B cell (primary cell): ENCODE measurements at regions not wholly inside any gene's neighbourhood (a gene's known extent, or its start where the extent isn't known, plus 50 kb on each side); places are given as distances from the start of the nearest gene placed in this dataset.
A peak's percentile ranks its signal among the peaks of the same experiment; 100 is the strongest.

Source experiments
- ATAC-seq: fragments of 200-7000 bp; cut with Tn5 transposase; one replicate; pipeline ENCODE4 v1.10.0; 2021; ENCODE audit warnings: low read depth, mild to moderate bottlenecking, moderate number of reproducible peaks, moderate library complexity
- CTCF ChIA-PET: fragments of 350-600 bp; sonication (Branson Sonifier 250); formaldehyde crosslinking; loops from one replicate; lab custom pipeline; 2021; ENCODE audit warnings: antibody characterized with exemption, inconsistent platforms; lab: Charles Lee
- POLR2A ChIA-PET: fragments of 350-600 bp; sonication (Branson Sonifier 250); formaldehyde crosslinking; loops from one replicate; lab custom pipeline; 2021; ENCODE audit warnings: antibody characterized with exemption; lab: Charles Lee
- DNase-seq: peaks from one replicate; pipeline ENCODE4 v3.0.0; 2013
- H2AFZ ChIP-seq: 2 replicates; pipeline ENCODE4 v1.6.1; 2012; ENCODE audit warnings: mild to moderate bottlenecking, low read depth, low read length; ENCODE audit not compliant: insufficient read depth, poor library complexity, severe bottlenecking
- H3K27ac ChIP-seq, 2 donors: 1 replicate in 1 of 2; 2 replicates in 1 of 2; pipeline ENCODE4 v1.5.1; 2012 to 2013; ENCODE audit warnings: low read length in 2 of 2, mild to moderate bottlenecking in 2 of 2, moderate library complexity in 1 of 2
- H3K27me3 ChIP-seq, 4 experiments: fragments of 200-600 bp in 1 of 4; sonication (generic) in 1 of 4; replicated peaks in 1 of 4; 1 replicate in 2 of 4; 2 replicates in 2 of 4; pipeline versions ENCODE4 v1.6.1 to v1.7.0; 2013 to 2016; ENCODE audit warnings: low read length in 3 of 4, mild to moderate bottlenecking in 2 of 4, mixed read lengths in 1 of 4, moderate library complexity in 1 of 4; ENCODE audit not compliant: insufficient read depth in 4 of 4, control insufficient read depth in 3 of 4; ENCODE audit errors: control extremely low read depth in 1 of 4
- H3K36me3 ChIP-seq, 2 experiments: replicated peaks in 1 of 2; 1 replicate in 1 of 2; 2 replicates in 1 of 2; pipeline versions ENCODE4 v1.6.1 to v1.7.1; 2013; ENCODE audit warnings: low read length in 1 of 2; ENCODE audit not compliant: insufficient read depth in 2 of 2, control insufficient read depth in 1 of 2; ENCODE audit errors: control extremely low read depth in 1 of 2, extremely low read depth in 1 of 2
- H3K4me1 ChIP-seq, 2 donors: fragments of 200-600 bp in 1 of 2; sonication (generic) in 1 of 2; 1 replicate in 1 of 2; 2 replicates in 1 of 2; pipeline versions ENCODE4 v1.5.1 to v1.6.1; 2013 to 2017; ENCODE audit warnings: low read length in 2 of 2; ENCODE audit not compliant: control insufficient read depth in 2 of 2, insufficient read depth in 2 of 2
- H3K4me2 ChIP-seq: replicated peaks from 2 replicates; pipeline ENCODE3; 2012; ENCODE audit warnings: mild to moderate bottlenecking, low read depth, low read length; ENCODE audit not compliant: poor library complexity, severe bottlenecking
- H3K4me3 ChIP-seq, 5 experiments: fragments of 200-600 bp in 1 of 5; sonication (generic) in 1 of 5; 1 replicate in 3 of 5; 2 replicates in 2 of 5; pipeline versions ENCODE4 v1.5.1 to v1.7.0; 2011 to 2016; ENCODE audit warnings: low read length in 4 of 5, mild to moderate bottlenecking in 4 of 5, low read depth in 2 of 5, control low read depth in 1 of 5, moderate library complexity in 1 of 5; ENCODE audit not compliant: insufficient read depth in 1 of 5; ENCODE audit errors: control extremely low read depth in 1 of 5, extremely low read depth in 1 of 5
- H3K79me2 ChIP-seq: fragments of 200-600 bp; sonication (generic); one replicate; pipeline ENCODE4 v1.6.0; 2016; ENCODE audit warnings: low read length; ENCODE audit not compliant: control insufficient read depth, insufficient read depth
- H3K9ac ChIP-seq: fragments of 200-600 bp; sonication (generic); 2 replicates; pipeline ENCODE4 v1.6.1; 2017; ENCODE audit warnings: mild to moderate bottlenecking, low read length, moderate library complexity
- H3K9me3 ChIP-seq, 3 donors: one replicate each; pipeline versions ENCODE4 v1.6.1 to v1.7.1; 2013; ENCODE audit warnings: low read length in 2 of 3; ENCODE audit not compliant: control insufficient read depth in 2 of 3, insufficient read depth in 1 of 3; ENCODE audit errors: control extremely low read depth in 1 of 3
- H4K20me1 ChIP-seq: 2 replicates; pipeline ENCODE4 v1.6.0; 2012; ENCODE audit warnings: mild to moderate bottlenecking, low read length; ENCODE audit not compliant: insufficient read depth, control insufficient read depth, poor library complexity, severe bottlenecking
- H3K27ac Mint-ChIP-seq: one replicate; pipeline ENCODE4 v1.8.0; 2021; ENCODE audit warnings: mixed read lengths
- H3K27me3 Mint-ChIP-seq: one replicate; pipeline ENCODE4 v1.8.0; 2021; ENCODE audit warnings: mixed read lengths
- H3K4me1 Mint-ChIP-seq: one replicate; pipeline ENCODE4 v1.8.0; 2021; ENCODE audit warnings: mixed read lengths
- H3K4me3 Mint-ChIP-seq: one replicate; pipeline ENCODE4 v1.8.0; 2021; ENCODE audit warnings: mixed read lengths
- H3K9me3 Mint-ChIP-seq: one replicate; pipeline ENCODE4 v1.8.0; 2022; ENCODE audit warnings: mixed read lengths; ENCODE audit not compliant: insufficient read depth
- EZH2 ChIP-seq: IDR thresholded peaks from 2 replicates; pipeline ENCODE4 v1.6.1; 2012; ENCODE audit warnings: borderline replicate concordance, low read depth, mild to moderate bottlenecking, moderate library complexity, low read length; ENCODE audit not compliant: insufficient read depth, poor library complexity, severe bottlenecking
- whole genome bisulfite sequencing: methylation state at CpG from one replicate; pipeline ENCODE4 v1.1.5; 2013; ENCODE audit warnings: missing lambda C conversion rate; ENCODE audit not compliant: insufficient coverage; 5-methylcytosine and 5-hydroxymethylcytosine counted together
- intact Hi-C: fragments of 100-400 bp; cut with micrococcal nuclease; formaldehyde crosslinking; loops from one replicate; pipeline ENCODE4 v1.10.0; 2022
- TF ChIP-seq, protein P1 (sequence below): fragments of 200-600 bp; IDR thresholded peaks from one replicate; pipeline ENCODE4 v1.8.0; 2022; ENCODE audit warnings: antibody characterized with exemption, mild to moderate bottlenecking

DNA sequence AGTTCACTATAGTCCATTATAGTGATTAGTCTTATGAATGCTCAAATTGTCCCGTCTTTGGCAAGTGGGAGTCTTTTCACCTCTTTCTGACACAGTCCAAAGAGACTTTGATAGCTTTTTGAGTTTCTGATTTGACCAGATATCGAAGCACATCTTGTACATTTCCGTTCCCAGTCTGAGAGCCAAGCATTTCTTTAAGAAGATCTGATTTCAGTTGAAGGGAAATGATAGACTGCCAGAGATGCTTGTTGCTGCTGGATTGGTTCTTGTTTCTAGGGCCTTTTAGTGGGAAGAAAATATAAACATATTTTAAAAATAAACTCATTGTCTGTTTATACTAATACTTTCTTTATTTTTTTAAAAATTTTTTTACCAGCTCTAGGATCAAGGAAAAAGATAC, 54.1 kb upstream of the IER3 start:
- DNase-seq: no peak
- no peak overlapping the region for H3K9ac ChIP-seq
- H3K9me3 Mint-ChIP-seq: no peaks in the 10 kb centered on the region
- no peak overlapping the region for H2AFZ ChIP-seq
- no peaks in the 10 kb centered on the region for H3K79me2 ChIP-seq
- H3K4me3 Mint-ChIP-seq: no peak overlapping the region
- WGBS: 100% methylated on average over 3 of the region's 3 CpGs
- intact Hi-C loops: loop anchor here (10.0 kb wide), 1 partner anchor 54 kb away; the partner anchor contains the start of genes FLOT1 and IER3
- no peaks in the 10 kb centered on the region for H3K9me3 ChIP-seq
- ChIA-PET POLR2A (no interaction called here), CTCF (no interaction called here)
- no peak for ATAC-seq
- H3K4me2 ChIP-seq: no peak overlapping the region
- H3K27me3 Mint-ChIP-seq: peaks cover 27% of the 10 kb centered on the region
- no peak overlapping the region for H3K4me3 ChIP-seq
- no peaks in the 10 kb centered on the region for H3K36me3 ChIP-seq
- peaks cover 12% of the 10 kb centered on the region for H3K4me1 Mint-ChIP-seq
- no peak for TF ChIP-seq EZH2
- TF ChIP-seq, protein P1, sequence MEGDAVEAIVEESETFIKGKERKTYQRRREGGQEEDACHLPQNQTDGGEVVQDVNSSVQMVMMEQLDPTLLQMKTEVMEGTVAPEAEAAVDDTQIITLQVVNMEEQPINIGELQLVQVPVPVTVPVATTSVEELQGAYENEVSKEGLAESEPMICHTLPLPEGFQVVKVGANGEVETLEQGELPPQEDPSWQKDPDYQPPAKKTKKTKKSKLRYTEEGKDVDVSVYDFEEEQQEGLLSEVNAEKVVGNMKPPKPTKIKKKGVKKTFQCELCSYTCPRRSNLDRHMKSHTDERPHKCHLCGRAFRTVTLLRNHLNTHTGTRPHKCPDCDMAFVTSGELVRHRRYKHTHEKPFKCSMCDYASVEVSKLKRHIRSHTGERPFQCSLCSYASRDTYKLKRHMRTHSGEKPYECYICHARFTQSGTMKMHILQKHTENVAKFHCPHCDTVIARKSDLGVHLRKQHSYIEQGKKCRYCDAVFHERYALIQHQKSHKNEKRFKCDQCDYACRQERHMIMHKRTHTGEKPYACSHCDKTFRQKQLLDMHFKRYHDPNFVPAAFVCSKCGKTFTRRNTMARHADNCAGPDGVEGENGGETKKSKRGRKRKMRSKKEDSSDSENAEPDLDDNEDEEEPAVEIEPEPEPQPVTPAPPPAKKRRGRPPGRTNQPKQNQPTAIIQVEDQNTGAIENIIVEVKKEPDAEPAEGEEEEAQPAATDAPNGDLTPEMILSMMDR: no peak
- no peak overlapping the region for H3K27ac Mint-ChIP-seq
- H4K20me1 ChIP-seq: no peaks in the 10 kb centered on the region
- H3K27ac ChIP-seq: no peak overlapping the region
- no peaks in the 10 kb centered on the region for H3K27me3 ChIP-seq
- H3K4me1 ChIP-seq: peaks cover 12 to 13% of the 10 kb centered on the region in 2 donors

DNA sequence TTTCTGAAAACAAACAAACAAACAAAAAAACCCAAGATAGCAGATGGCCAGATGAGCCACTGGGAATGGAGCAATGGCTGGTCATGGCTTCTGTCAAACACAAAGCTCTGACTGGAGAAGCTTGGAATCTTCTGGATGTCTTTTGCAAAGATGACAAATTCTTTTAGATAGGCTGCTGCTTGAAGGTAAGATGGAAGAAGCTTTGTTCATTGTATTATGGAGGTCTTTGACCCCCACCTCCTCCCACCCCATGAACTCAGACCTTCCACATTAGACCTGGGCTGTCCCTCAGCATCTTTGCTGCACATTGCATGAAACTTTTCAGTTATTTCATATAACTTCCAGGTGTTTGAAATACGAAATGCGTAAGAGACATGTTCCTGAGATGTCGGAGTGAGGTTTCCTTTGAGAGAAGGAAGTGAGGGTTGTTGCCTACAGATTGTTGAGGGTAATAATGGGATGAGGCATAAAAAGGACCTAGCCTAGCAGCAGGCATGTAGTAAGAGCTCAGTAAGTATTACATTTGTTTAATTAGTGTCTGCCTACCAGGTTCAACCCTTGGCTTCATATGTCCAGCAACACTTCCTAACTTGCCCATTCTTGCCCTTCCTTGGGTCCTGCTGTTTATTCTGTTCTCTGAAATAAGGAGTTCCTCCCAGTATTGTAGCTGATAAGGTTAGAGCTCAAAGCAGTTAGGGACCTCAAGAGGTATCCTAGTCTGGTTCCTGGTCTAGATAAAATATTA, 51.4 kb upstream of the IER3 start:
- no peaks in the 10 kb centered on the region for H3K36me3 ChIP-seq
- ATAC-seq (no peak), DNase-seq (no peak)
- TF ChIP-seq EZH2: no peak
- TF ChIP-seq, protein P1: no peak
- H3K27me3 ChIP-seq: peaks cover 0 to 4% (median 0%) of the 10 kb centered on the region in 4 experiments
- H3K9me3 Mint-ChIP-seq: no peaks in the 10 kb centered on the region
- H3K4me3 ChIP-seq: no peak overlapping the region
- POLR2A ChIA-PET: no interaction called here
- no peaks in the 10 kb centered on the region for H3K79me2 ChIP-seq
- no peak overlapping the region for H3K4me2 ChIP-seq
- no peak overlapping the region for H3K4me3 Mint-ChIP-seq
- no peak overlapping the region for H2AFZ ChIP-seq
- peaks cover 19% of the 10 kb centered on the region for H3K27me3 Mint-ChIP-seq
- CTCF ChIA-PET: interaction anchor here (1.5 to 1.6 kb wide), 2 partner anchors 117 to 287 kb away, joined by 3 read pairs; no protein-coding TSS in a partner anchor
- H4K20me1 ChIP-seq: no peaks in the 10 kb centered on the region
- intact Hi-C loops: loop anchor here (10.0 kb wide), 1 partner anchor 51 kb away; the partner anchor contains the start of genes FLOT1 and IER3
- no peak overlapping the region for H3K9ac ChIP-seq
- peaks cover 15 to 17% of the 10 kb centered on the region in 2 donors for H3K4me1 ChIP-seq
- WGBS: 81% methylated on average over 3 of the region's 3 CpGs
- peaks cover 16% of the 10 kb centered on the region for H3K4me1 Mint-ChIP-seq
- H3K27ac ChIP-seq: no peak overlapping the region
- peak overlapping the region; percentile 17 for H3K27ac Mint-ChIP-seq
- H3K9me3 ChIP-seq: no peaks in the 10 kb centered on the region
